WTC11 (cell line): ENCODE measurements at regions not wholly inside any gene's neighbourhood (a gene's known extent, or its start where the extent isn't known, plus 50 kb on each side); places are given as distances from the start of the nearest gene placed in this dataset.

Experiments used
- ATAC-seq: fragments of 200-7000 bp; cut with Tn5 transposase; 2 replicates; pipeline ENCODE4 v1.10.0; 2021; ENCODE audit warnings: mild to moderate bottlenecking, moderate library complexity
- CTCF ChIA-PET: fragments of 300-600 bp; sonication (Branson Sonifier 250); formaldehyde crosslinking; loops from one replicate; lab custom pipeline; 2021; ENCODE audit warnings: antibody characterized with exemption; lab: Charles Lee
- POLR2A ChIA-PET: fragments of 350-600 bp; sonication (Branson Sonifier 250); formaldehyde crosslinking; loops from one replicate; lab custom pipeline; 2021; ENCODE audit warnings: antibody characterized with exemption; lab: Charles Lee
- DNase-seq: peaks from one replicate; pipeline ENCODE4 v3.0.0; 2021; ENCODE audit warnings: low spot score
- H3K27ac Mint-ChIP-seq: 2 replicates; pipeline ENCODE4 v1.8.0; 2021; ENCODE audit warnings: mixed read lengths
- H3K27me3 Mint-ChIP-seq: 2 replicates; pipeline ENCODE4 v1.8.0; 2021; ENCODE audit warnings: low read depth, mild to moderate bottlenecking, moderate library complexity, mixed read lengths
- H3K36me3 Mint-ChIP-seq: 2 replicates; pipeline ENCODE4 v1.8.0; 2021; ENCODE audit warnings: mixed read lengths
- H3K4me1 Mint-ChIP-seq: 2 replicates; pipeline ENCODE4 v1.8.0; 2022; ENCODE audit warnings: mixed read lengths
- H3K4me3 Mint-ChIP-seq: 2 replicates; pipeline ENCODE4 v1.8.0; 2021; ENCODE audit warnings: mild to moderate bottlenecking, moderate library complexity, mixed read lengths
- H3K9me3 Mint-ChIP-seq: 2 replicates; pipeline ENCODE4 v1.8.0; 2021; ENCODE audit warnings: mixed read lengths
- AFF4 ChIP-seq: sonication (generic); formaldehyde crosslinking; IDR thresholded peaks from 2 replicates; pipeline ENCODE4 v1.8.1; 2023; ENCODE audit warnings: mild to moderate bottlenecking, missing genetic modification reagents, borderline replicate concordance
- AR ChIP-seq: fragments of 250-450 bp; sonication (Bioruptor Pico); IDR thresholded peaks from 2 replicates; pipeline ENCODE4 v1.9.0; 2021; ENCODE audit warnings: mild to moderate bottlenecking
- ATF1 ChIP-seq: sonication (generic); formaldehyde crosslinking; IDR thresholded peaks from 2 replicates; pipeline ENCODE4 v1.8.1; 2023; ENCODE audit warnings: mild to moderate bottlenecking, moderate library complexity, missing genetic modification reagents
- CREM ChIP-seq: sonication (generic); formaldehyde crosslinking; IDR thresholded peaks from 2 replicates; pipeline ENCODE4 v1.8.1; 2022; ENCODE audit warnings: mild to moderate bottlenecking, missing genetic modification reagents, moderate library complexity
- CTCF ChIP-seq: fragments of 200-600 bp; IDR thresholded peaks from 2 replicates; pipeline ENCODE4 v1.8.0; 2022; ENCODE audit warnings: antibody characterized with exemption
- GABPB1 ChIP-seq: sonication (generic); formaldehyde crosslinking; IDR thresholded peaks from 2 replicates; pipeline ENCODE4 v1.8.1; 2023; ENCODE audit warnings: mild to moderate bottlenecking, missing genetic modification reagents
- GTF2I ChIP-seq: fragments of 250-450 bp; sonication (Bioruptor Pico); conservative IDR thresholded peaks from 2 replicates; pipeline ENCODE4 v1.4.0; 2021; ENCODE audit warnings: mild to moderate bottlenecking
- HMGA2 ChIP-seq: fragments of 250-450 bp; sonication (Bioruptor Pico); IDR thresholded peaks from 2 replicates; pipeline ENCODE4 v1.4.0; 2021; ENCODE audit warnings: mild to moderate bottlenecking, moderate library complexity
- JUN ChIP-seq: sonication (generic); formaldehyde crosslinking; IDR thresholded peaks from 2 replicates; pipeline ENCODE4 v1.8.0; 2023; ENCODE audit warnings: mild to moderate bottlenecking, missing genetic modification reagents
- KAT7 ChIP-seq: sonication (generic); formaldehyde crosslinking; IDR thresholded peaks from 2 replicates; pipeline ENCODE4 v1.8.1; 2023; ENCODE audit warnings: missing genetic modification reagents, mild to moderate bottlenecking, borderline replicate concordance
- MYBL2 ChIP-seq: sonication (generic); formaldehyde crosslinking; IDR thresholded peaks from 2 replicates; pipeline ENCODE4 v1.8.1; 2023; ENCODE audit warnings: mild to moderate bottlenecking, moderate library complexity, missing genetic modification reagents
- NFE2L1 ChIP-seq: sonication (generic); formaldehyde crosslinking; IDR thresholded peaks from 2 replicates; pipeline ENCODE4 v1.8.1; 2023; ENCODE audit warnings: missing genetic modification reagents
- PREB ChIP-seq: sonication (generic); formaldehyde crosslinking; IDR thresholded peaks from 2 replicates; pipeline ENCODE4 v1.8.1; 2022; ENCODE audit warnings: mild to moderate bottlenecking, missing genetic modification reagents, moderate library complexity, borderline replicate concordance
- RELA ChIP-seq: sonication (generic); formaldehyde crosslinking; IDR thresholded peaks from 2 replicates; pipeline ENCODE4 v1.8.1; 2022; ENCODE audit warnings: missing genetic modification reagents, mild to moderate bottlenecking, borderline replicate concordance
- SMAD3 ChIP-seq: sonication (generic); formaldehyde crosslinking; IDR thresholded peaks from 2 replicates; pipeline ENCODE4 v1.8.0; 2022; ENCODE audit warnings: missing genetic modification reagents, mild to moderate bottlenecking, borderline replicate concordance
- TCF7 ChIP-seq: sonication (generic); formaldehyde crosslinking; IDR thresholded peaks from 2 replicates; pipeline ENCODE4 v1.8.0; 2022; ENCODE audit warnings: mild to moderate bottlenecking, low read depth, missing genetic modification reagents, moderate library complexity
- TP53 ChIP-seq: sonication (generic); formaldehyde crosslinking; IDR thresholded peaks from 2 replicates; pipeline ENCODE4 v1.8.1; 2023; ENCODE audit warnings: mild to moderate bottlenecking, missing genetic modification reagents
- USF1 ChIP-seq: sonication (generic); formaldehyde crosslinking; IDR thresholded peaks from 2 replicates; pipeline ENCODE4 v1.8.0; 2022; ENCODE audit warnings: mild to moderate bottlenecking, missing genetic modification reagents
- ZBTB43 ChIP-seq: sonication (generic); formaldehyde crosslinking; IDR thresholded peaks from 2 replicates; pipeline ENCODE4 v1.8.1; 2023; ENCODE audit warnings: mild to moderate bottlenecking, missing genetic modification reagents
- ZMAT4 ChIP-seq: fragments of 250-450 bp; sonication (Bioruptor Pico); IDR thresholded peaks from 2 replicates; pipeline ENCODE4 v1.9.0; 2021; ENCODE audit warnings: mild to moderate bottlenecking
- ZNF121 ChIP-seq: sonication (generic); formaldehyde crosslinking; IDR thresholded peaks from 2 replicates; pipeline ENCODE4 v1.8.0; 2023; ENCODE audit warnings: missing genetic modification reagents
- ZNF138 ChIP-seq: sonication (generic); formaldehyde crosslinking; conservative IDR thresholded peaks from 2 replicates; pipeline ENCODE4 v1.8.1; 2022; ENCODE audit warnings: mild to moderate bottlenecking, moderate library complexity, missing genetic modification reagents

- TF ChIP-seq TCF7 (no peak), ZBTB43 (CRISPR knock-in tag) (no peak), PREB (CRISPR knock-in tag) (no peak), SMAD3 (no peak), TP53 (CRISPR knock-in tag) (no peak), CTCF (no peak), GABPB1 (no peak), AR (CRISPR knock-in tag) (no peak), KAT7 (CRISPR knock-in tag) (no peak), ZNF121 (CRISPR knock-in tag) (no peak), NFE2L1 (CRISPR knock-in tag) (no peak), ZMAT4 (CRISPR knock-in tag) (no peak), HMGA2 (CRISPR knock-in tag) (no peak), AFF4 (CRISPR knock-in tag) (no peak), RELA (no peak)
These were observed 1353.3 kb downstream of the FAM181B start (continued) for GRCh38 chr11:81380395-81380794.

GRCh38 chr11:81377418-81377817, 1356.2 kb downstream of the FAM181B start:
- ChIA-PET POLR2A (no interaction called here), CTCF (no interaction called here)
- H3K4me3 Mint-ChIP-seq: no peak overlapping the region
- peaks cover 19% of the 10 kb centered on the region for H3K4me1 Mint-ChIP-seq
- no peaks in the 10 kb centered on the region for H3K36me3 Mint-ChIP-seq
- DNase-seq (peak; percentile 13), ATAC-seq (peak; percentile 79)
- H3K9me3 Mint-ChIP-seq: no peaks in the 10 kb centered on the region
- H3K27me3 Mint-ChIP-seq: no peaks in the 10 kb centered on the region
- H3K27ac Mint-ChIP-seq: no peak overlapping the region
- TF ChIP-seq GTF2I (CRISPR knock-in tag) (no peak), ZNF138 (CRISPR knock-in tag) (no peak), ATF1 (CRISPR knock-in tag) (no peak), JUN (no peak), USF1 (no peak), AR (CRISPR knock-in tag) (no peak), CREM (CRISPR knock-in tag) (no peak), MYBL2 (no peak), TP53 (CRISPR knock-in tag) (no peak), KAT7 (CRISPR knock-in tag) (no peak), ZMAT4 (CRISPR knock-in tag) (no peak)
